Breast epithelium (tissue), 4 donors: ENCODE measurements at regions not wholly inside any gene's neighbourhood (a gene's known extent, or its start where the extent isn't known, plus 50 kb on each side); places are given as distances from the start of the nearest gene placed in this dataset.
"Not testable (repeated sequence)": the region's sequence is repeated elsewhere in the genome, so short reads cannot be mapped to it uniquely, and the experiment has no call there.

Experiments
- DNase-seq, 2 donors: peaks; one replicate each; pipeline ENCODE4 v3.0.0-alpha.2; 2019; ENCODE audit warnings: low spot score in 2 of 2
- H3K27ac ChIP-seq, 2 donors: fragments of 200-600 bp; sonication (generic) in 1 of 2; one replicate each; pipeline ENCODE4 v1.5.1; 2016 to 2019; ENCODE audit warnings: mild to moderate bottlenecking in 1 of 2
- H3K27me3 ChIP-seq, 2 donors: fragments of 200-600 bp; sonication (generic) in 1 of 2; one replicate each; pipeline versions ENCODE4 v1.5.1 to v1.6.0; 2017 to 2019; ENCODE audit warnings: control low read depth in 1 of 2, mild to moderate bottlenecking in 1 of 2
- H3K36me3 ChIP-seq: fragments of 200-600 bp; one replicate; pipeline ENCODE4 v1.5.1; 2019
- H3K4me1 ChIP-seq, 2 donors: fragments of 200-600 bp; sonication (generic); one replicate each; pipeline ENCODE4 v1.5.1; 2016 to 2019; ENCODE audit warnings: control low read depth in 1 of 2
- H3K4me3 ChIP-seq, 3 donors: fragments of 200-600 bp; sonication (generic); 1 replicate in 2 of 3; 2 replicates in 1 of 3; pipeline ENCODE4 v1.5.1; 2016 to 2019; ENCODE audit warnings: mild to moderate bottlenecking in 3 of 3, moderate library complexity in 2 of 3
- H3K9me3 ChIP-seq, 2 donors: fragments of 200-600 bp; sonication (generic) in 1 of 2; one replicate each; pipeline ENCODE4 v1.5.1; 2016 to 2019; ENCODE audit warnings: control low read depth in 1 of 2
- CTCF ChIP-seq, 3 donors: fragments of 450-650 bp; IDR thresholded peaks; one replicate each; pipeline ENCODE4 v1.5.1; 2016 to 2017; ENCODE audit warnings: antibody characterized with exemption in 3 of 3, mild to moderate bottlenecking in 3 of 3, moderate library complexity in 3 of 3
- POLR2A ChIP-seq: fragments of 450-650 bp; IDR thresholded peaks from one replicate; pipeline ENCODE4 v1.6.1; 2016; ENCODE audit warnings: antibody characterized with exemption, mild to moderate bottlenecking, moderate library complexity
- POLR2AphosphoS5 ChIP-seq, 3 donors: sonication (generic); formaldehyde crosslinking; IDR thresholded peaks; one replicate each; pipeline ENCODE4 v1.6.1; 2017; ENCODE audit warnings: antibody characterized with exemption in 3 of 3
- intact Hi-C: fragments of 100-400 bp; cut with DNase I; formaldehyde crosslinking; loops from one replicate; pipeline ENCODE4 v1.15.1; 2023; ENCODE audit warnings: low total_unique reads

- TF ChIP-seq POLR2AphosphoS5 (IDR thresholded peaks at IDR 0.05): no peak
- no peak for TF ChIP-seq CTCF (IDR thresholded peaks at IDR 0.05)
- no peak for TF ChIP-seq POLR2A
- H3K4me3 ChIP-seq: no peak overlapping the region
- intact Hi-C loops: no loop called here
- no peak overlapping the region for H3K27ac ChIP-seq
- no peaks in the 10 kb centered on the region for H3K36me3 ChIP-seq
- no peaks in the 10 kb centered on the region for H3K4me1 ChIP-seq
- peaks cover 2 to 4% of the 10 kb centered on the region in 2 donors for H3K9me3 ChIP-seq
- no peaks in the 10 kb centered on the region for H3K27me3 ChIP-seq
- DNase-seq: no peak
Observed at GRCh38 chr4:184907216-184907615, 81.4 kb upstream of the ACSL1 start.

- no peaks in the 10 kb centered on the region for H3K4me1 ChIP-seq
Observed at GRCh38 chr4:184907810-184908209, 82.0 kb upstream of the ACSL1 start.

GRCh38 chr4:184911310-184911709, 85.5 kb upstream of the ACSL1 start:
- no peak for DNase-seq
- TF ChIP-seq POLR2A (no peak), POLR2AphosphoS5 (IDR thresholded peaks at IDR 0.05) (no peak), CTCF (IDR thresholded peaks at IDR 0.05) (no peak)
- H3K27me3 ChIP-seq: no peaks in the 10 kb centered on the region
- no peak overlapping the region for H3K4me3 ChIP-seq
- intact Hi-C loops: no loop called here
- no peak overlapping the region for H3K27ac ChIP-seq
- H3K4me1 ChIP-seq: no peaks in the 10 kb centered on the region
- peaks cover 12 to 17% of the 10 kb centered on the region in 2 donors for H3K9me3 ChIP-seq
- H3K36me3 ChIP-seq: no peaks in the 10 kb centered on the region

More at GRCh38 chr4:184907810-184908209, 82.0 kb upstream of the ACSL1 start:
- no peak for TF ChIP-seq POLR2AphosphoS5 (IDR thresholded peaks at IDR 0.05)
- no peak for TF ChIP-seq POLR2A
- TF ChIP-seq CTCF (IDR thresholded peaks at IDR 0.05): no peak
- no peak overlapping the region for H3K4me3 ChIP-seq
- intact Hi-C loops: no loop called here
- no peaks in the 10 kb centered on the region for H3K27me3 ChIP-seq
- no peak overlapping the region for H3K27ac ChIP-seq
- H3K36me3 ChIP-seq: no peaks in the 10 kb centered on the region
- DNase-seq: no peak
- peaks cover 8 to 10% of the 10 kb centered on the region in 2 donors for H3K9me3 ChIP-seq

- TF ChIP-seq POLR2A (no peak), POLR2AphosphoS5 (IDR thresholded peaks at IDR 0.05) (no peak), CTCF (IDR thresholded peaks at IDR 0.05) (no peak)
- Histone ChIP-seq H3K9me3 (peaks cover 12 to 17% of the 10 kb centered on the region in 2 donors), H3K4me1 (no peaks in the 10 kb centered on the region), H3K27ac (no peak overlapping the region), H3K36me3 (no peaks in the 10 kb centered on the region), H3K4me3 (no peak overlapping the region), H3K27me3 (no peaks in the 10 kb centered on the region)
- DNase-seq: no peak
- intact Hi-C loops: no loop called here
Observed at GRCh38 chr4:184913356-184914143, 87.8 kb upstream of the ACSL1 start.

- DNase-seq, H3K4me1 ChIP-seq, H3K27ac ChIP-seq, H3K36me3 ChIP-seq, H3K9me3 ChIP-seq, H3K4me3 ChIP-seq, H3K27me3 ChIP-seq, intact Hi-C loops: not testable (repeated sequence)
Observed at GRCh38 chr4:184918799-184919198, 93.0 kb upstream of the ACSL1 start.
